ENCODE measurements at regions not wholly inside any gene's neighbourhood (a gene's known extent, or its start where the extent isn't known, plus 50 kb on each side); places are given as distances from the start of the nearest gene placed in this dataset.

GRCh38 chr14:55740649-55740989, 160.6 kb downstream of the KTN1 start:
- no peak for DNase-seq (ENCODE audit: low spot score)
- Histone ChIP-seq H3K27ac (ENCODE audit: low read depth in 1 of 2, low read length in 2 of 2) (no peak overlapping the region), H3K9me3 (ENCODE audit: control insufficient read depth in 4 of 4, low read length in 3 of 4) (no peaks in the 10 kb centered on the region), H3K4me1 (ENCODE audit: control insufficient read depth in 4 of 4, insufficient read depth in 4 of 4, low read length in 3 of 4) (no peaks in the 10 kb centered on the region), H3K36me3 (ENCODE audit: control insufficient read depth in 4 of 4, insufficient read depth in 3 of 4, low read depth in 1 of 4, low read length in 3 of 4) (no peaks in the 10 kb centered on the region), H3K4me3 (ENCODE audit: low read depth in 1 of 3, low read length in 3 of 3) (no peak overlapping the region), H3K27me3 (ENCODE audit: control insufficient read depth in 4 of 4, insufficient read depth in 4 of 4, low read length in 3 of 4) (no peaks in the 10 kb centered on the region), H3K9ac (ENCODE audit: low read depth in 1 of 2, low read length in 2 of 2) (no peak overlapping the region)
- no peak for TF ChIP-seq FOXA2 (IDR thresholded peaks at IDR 0.05)
- TF ChIP-seq RXRA (IDR thresholded peaks at IDR 0.05), result no peak
- no peak for TF ChIP-seq FOXA1 (IDR thresholded peaks at IDR 0.05)
- TF ChIP-seq RAD21 (IDR thresholded peaks at IDR 0.05), result no peak
- no peak for TF ChIP-seq SP1 (IDR thresholded peaks at IDR 0.05)
- no peak for TF ChIP-seq REST (IDR thresholded peaks at IDR 0.05)
- TF ChIP-seq HNF4G (IDR thresholded peaks at IDR 0.05), result no peak
- TF ChIP-seq JUND (IDR thresholded peaks at IDR 0.05), result no peak
- no peak for TF ChIP-seq YY1 (IDR thresholded peaks at IDR 0.05)
- TF ChIP-seq MAX (IDR thresholded peaks at IDR 0.05), result no peak
- no peak for TF ChIP-seq NR2F2 (IDR thresholded peaks at IDR 0.05)
- no peak for TF ChIP-seq GABPA (IDR thresholded peaks at IDR 0.05 in 1 of 2, conservative IDR thresholded peaks at IDR 0.05 in 1 of 2)
- TF ChIP-seq TAF1 (conservative IDR thresholded peaks at IDR 0.05), result no peak
- TF ChIP-seq EGR1 (IDR thresholded peaks at IDR 0.05; ENCODE audit: low read depth in 2 of 2), result no peak
- TF ChIP-seq ZBTB33 (IDR thresholded peaks at IDR 0.05), result no peak
- no peak for TF ChIP-seq CTCF (IDR thresholded peaks at IDR 0.05; ENCODE audit: low read depth, low read length, missing input control)
- TF ChIP-seq HNF4A (conservative IDR thresholded peaks at IDR 0.05), result no peak
- no peak for TF ChIP-seq ATF3 (IDR thresholded peaks at IDR 0.05)
- WGBS, result 85% methylated on average over 3 of the region's 3 CpGs

- WGBS, result 89% methylated on average over 5 of the region's 5 CpGs
- Histone ChIP-seq H3K9ac (ENCODE audit: low read depth in 1 of 2, low read length in 2 of 2) (no peak overlapping the region), H3K36me3 (ENCODE audit: control insufficient read depth in 4 of 4, insufficient read depth in 3 of 4, low read depth in 1 of 4, low read length in 3 of 4) (no peaks in the 10 kb centered on the region), H3K9me3 (ENCODE audit: control insufficient read depth in 4 of 4, low read length in 3 of 4) (no peaks in the 10 kb centered on the region), H3K27ac (ENCODE audit: low read depth in 1 of 2, low read length in 2 of 2) (no peak overlapping the region), H3K27me3 (ENCODE audit: control insufficient read depth in 4 of 4, insufficient read depth in 4 of 4, low read length in 3 of 4) (no peaks in the 10 kb centered on the region), H3K4me1 (ENCODE audit: control insufficient read depth in 4 of 4, insufficient read depth in 4 of 4, low read length in 3 of 4) (no peaks in the 10 kb centered on the region), H3K4me3 (ENCODE audit: low read depth in 1 of 3, low read length in 3 of 3) (no peak overlapping the region)
- DNase-seq (ENCODE audit: low spot score), result no peak
- TF ChIP-seq ZBTB33 (IDR thresholded peaks at IDR 0.05), result no peak
- no peak for TF ChIP-seq REST (IDR thresholded peaks at IDR 0.05)
- TF ChIP-seq ATF3 (IDR thresholded peaks at IDR 0.05), result no peak
- TF ChIP-seq SP1 (IDR thresholded peaks at IDR 0.05), result no peak
- TF ChIP-seq EGR1 (IDR thresholded peaks at IDR 0.05; ENCODE audit: low read depth in 2 of 2), result no peak
- TF ChIP-seq HNF4G (IDR thresholded peaks at IDR 0.05), result no peak
Observed at GRCh38 chr14:55741240-55741639, 161.2 kb downstream of the KTN1 start.

Measured in liver (tissue), 8 donors.